Activated T-cell treated with anti-CD3 and anti-CD28 coated beads for 1 hour (primary cell): ENCODE measurements at regions not wholly inside any gene's neighbourhood (a gene's known extent, or its start where the extent isn't known, plus 50 kb on each side); places are given as distances from the start of the nearest gene placed in this dataset.

ENCODE experiments used
- DNase-seq: peaks from one replicate; pipeline ENCODE4 v3.0.0-alpha.2; 2020; ENCODE audit warnings: low read depth

DNA sequence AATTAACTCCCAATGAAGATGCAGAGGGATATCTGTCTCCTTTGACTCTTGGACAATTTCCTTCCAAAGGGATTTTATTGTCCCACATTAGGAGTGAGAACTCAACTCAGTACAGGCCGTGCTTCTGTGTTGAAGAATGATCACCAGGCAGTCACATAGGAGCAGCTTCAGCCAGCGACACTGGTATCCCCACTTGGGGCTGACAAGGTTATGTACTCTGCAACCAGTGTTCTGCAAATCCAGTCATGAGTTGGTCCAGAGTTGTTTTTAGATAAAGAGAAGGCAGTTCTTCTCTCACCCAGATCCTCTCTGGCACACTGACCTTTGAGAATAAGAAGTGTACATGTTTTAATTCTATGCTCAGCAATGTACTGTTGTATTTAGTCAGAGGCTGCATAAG is 415.8 kb downstream of the SETD4 start:
- no peak for DNase-seq

DNA sequence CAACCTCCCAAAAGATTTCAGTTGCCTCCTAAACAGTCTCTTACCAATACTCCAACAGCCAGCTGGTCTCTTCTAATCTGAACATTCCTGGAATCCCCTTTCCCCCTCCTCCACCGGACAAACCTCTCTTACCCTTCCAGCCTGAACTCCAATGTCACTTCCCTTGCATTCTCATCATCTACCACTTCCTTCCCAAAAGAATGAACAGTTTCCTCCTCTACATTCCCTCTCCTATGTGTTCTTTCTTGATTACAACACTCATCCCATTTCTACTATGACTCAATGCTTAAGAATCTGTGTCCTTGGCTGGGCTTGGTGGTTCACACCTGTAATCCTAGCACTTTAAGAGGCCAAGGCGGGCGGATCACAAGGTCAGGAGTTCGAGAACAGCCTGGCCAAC is 417.1 kb downstream of the SETD4 start:
- DNase-seq: no peak

DNA sequence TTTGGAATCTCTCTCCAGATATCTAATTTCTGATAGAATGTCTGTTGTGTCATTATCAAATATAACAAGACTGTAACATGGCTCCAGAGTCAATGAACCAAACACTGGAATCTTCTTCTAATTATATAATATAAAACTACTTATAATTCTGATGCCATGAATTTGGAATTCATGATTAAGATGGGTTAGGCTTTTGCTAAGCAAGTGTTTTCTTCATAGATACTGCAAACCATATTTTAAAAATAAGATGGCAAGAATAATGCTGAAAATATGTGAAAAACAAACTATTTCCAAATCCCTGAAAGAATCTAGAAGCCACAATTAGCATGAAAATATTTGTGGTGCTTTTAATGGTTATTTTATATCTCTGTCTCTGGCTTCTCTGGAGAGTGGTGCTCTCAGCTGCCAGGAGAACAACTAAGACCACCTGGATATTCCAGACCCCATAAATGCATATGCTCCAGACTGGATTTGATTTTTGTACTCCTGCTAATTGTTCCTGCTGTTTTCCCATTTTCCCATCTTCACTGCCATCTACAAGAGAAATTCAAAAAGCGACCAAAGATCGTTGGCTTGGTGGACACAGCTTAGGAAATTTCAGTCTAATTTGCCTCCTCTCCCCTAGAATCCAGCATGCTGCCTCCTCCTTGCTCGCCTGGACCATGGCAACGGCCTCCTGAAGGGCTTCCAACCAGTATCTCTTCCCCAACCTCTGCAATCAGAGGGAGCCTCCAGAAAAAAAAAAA is 418.9 kb downstream of the SETD4 start:
- DNase-seq: no peak

- DNase-seq: no peak
These were observed 422.9 kb downstream of the SETD4 start for GRCh38 chr21:35637431-35637830.

DNA sequence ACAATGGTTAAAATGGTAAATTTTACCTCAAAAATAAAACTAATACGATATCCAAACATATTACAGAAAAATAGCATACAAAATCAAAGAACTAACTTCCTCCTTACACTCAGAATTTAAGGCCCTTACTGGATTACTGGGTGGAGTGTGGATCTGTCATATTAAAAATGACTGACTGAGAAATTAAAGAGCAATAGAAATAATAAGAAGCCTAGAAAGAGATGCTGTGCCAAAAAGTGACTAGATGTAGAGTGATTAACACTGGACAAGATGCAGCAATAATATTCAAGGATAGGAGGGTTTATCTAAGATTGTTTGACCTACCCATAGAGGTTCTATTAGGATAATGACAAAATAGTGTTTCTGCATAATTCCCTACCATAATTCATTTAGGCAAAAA is 424.3 kb downstream of the SETD4 start:
- no peak for DNase-seq

GRCh38 chr21:35635261-35635660 is 425.1 kb downstream of the SETD4 start:
- DNase-seq: no peak

DNA sequence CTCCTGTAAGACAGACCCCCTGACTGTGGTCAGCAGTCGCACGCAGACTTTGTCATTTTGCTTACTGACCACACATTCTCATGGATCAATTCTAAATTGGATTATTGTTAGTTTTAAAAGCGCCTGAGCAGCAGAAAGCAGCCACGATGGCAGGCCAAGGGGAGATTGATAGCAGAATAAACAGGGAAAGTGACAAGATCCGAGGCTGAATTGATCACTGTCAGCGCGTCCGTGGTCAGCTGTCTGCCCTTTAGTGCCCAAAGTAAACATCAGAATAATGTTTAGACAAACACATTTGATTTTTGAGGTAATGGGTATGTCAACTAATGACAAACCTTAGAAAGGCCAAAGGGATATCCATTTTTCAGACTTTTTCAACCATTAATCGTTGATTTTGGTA is 426.8 kb downstream of the SETD4 start:
- DNase-seq: no peak

- DNase-seq: no peak
These were observed 427.6 kb downstream of the SETD4 start for GRCh38 chr21:35632711-35633110.

DNA sequence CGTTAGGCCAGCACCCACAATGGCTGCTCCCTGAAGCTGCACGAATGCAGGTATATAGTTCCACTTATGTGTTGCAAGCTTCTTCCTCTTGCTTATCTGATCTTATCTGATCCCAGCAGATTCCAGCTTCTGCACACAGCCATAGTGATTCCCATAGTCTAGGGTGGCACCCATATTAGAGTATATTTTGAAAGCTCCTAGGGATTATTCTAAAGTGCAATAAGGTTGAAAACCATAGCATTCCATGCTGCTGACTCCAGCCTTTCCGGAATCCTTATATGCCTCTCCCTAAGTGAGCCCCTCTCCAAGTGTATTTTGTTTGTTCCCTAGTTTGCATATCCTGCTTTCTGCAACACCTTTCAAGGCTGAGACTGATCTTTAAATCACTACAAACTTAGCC is 432.0 kb downstream of the SETD4 start:
- DNase-seq: no peak

GRCh38 chr21:35627462-35627861 is 432.9 kb downstream of the SETD4 start:
- no peak for DNase-seq

DNA sequence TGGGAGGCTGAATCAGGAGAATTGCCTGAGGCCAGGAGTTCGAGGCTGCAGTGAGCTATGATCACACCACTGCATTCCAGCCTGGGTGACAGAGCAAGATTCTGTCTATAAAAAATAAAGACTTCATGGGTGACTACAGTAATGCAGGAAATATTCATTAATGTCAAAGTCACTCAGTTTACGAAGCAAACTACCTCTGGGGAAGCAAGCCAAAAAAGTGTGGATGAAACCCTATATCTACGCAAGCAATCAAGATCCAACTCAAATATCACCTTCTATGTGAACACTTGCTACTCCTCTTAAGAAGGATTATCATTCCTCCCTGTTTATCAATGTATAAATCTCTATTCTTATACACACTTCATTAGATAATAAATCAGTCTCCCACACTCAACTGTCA is 434.8 kb downstream of the SETD4 start:
- no peak for DNase-seq

- no peak for DNase-seq
These were observed 435.4 kb downstream of the SETD4 start for GRCh38 chr21:35624901-35625300.

DNA sequence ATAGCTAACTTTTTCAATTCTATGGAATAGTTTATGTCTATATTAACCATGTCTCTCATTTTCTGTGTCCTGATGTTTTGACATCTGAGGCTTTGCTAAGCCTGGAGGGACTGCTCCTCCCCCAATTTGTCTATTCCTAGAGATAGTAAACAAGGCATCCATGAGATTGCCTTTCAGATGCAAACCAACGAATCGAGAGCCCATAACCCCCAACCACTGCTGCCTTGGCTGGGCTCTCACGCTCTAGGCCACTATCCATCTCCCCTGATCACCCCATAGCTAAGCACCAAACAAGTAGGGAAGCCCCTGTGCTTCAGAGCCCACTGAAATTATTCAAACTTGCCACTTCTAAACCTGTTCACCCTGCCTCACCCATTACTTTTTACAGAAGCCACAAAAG is 437.7 kb downstream of the SETD4 start:
- no peak for DNase-seq

DNA sequence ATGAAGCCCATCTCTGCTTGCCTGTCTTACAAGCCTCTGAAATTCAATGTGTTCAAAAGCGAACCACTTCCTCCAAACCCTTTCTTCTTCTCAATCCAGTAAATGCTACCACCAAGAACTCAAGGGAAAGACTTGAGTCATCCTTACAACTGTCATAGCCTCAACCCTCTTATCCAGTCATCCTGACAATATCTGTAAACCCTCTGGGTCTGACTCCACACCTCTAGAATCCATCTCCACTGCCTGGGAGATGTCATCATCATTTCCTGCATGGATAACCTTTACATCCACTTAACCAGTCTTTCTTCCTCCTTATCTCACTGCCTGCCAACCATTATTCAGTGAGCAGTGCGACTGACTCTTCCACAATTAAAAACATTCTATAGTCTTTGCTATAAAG is 441.1 kb downstream of the SETD4 start:
- no peak for DNase-seq

GRCh38 chr21:35617491-35617890 is 442.8 kb downstream of the SETD4 start:
- DNase-seq: no peak

GRCh38 chr21:35616090-35616489 is 444.2 kb downstream of the SETD4 start:
- DNase-seq: no peak

GRCh38 chr21:35615325-35615724 is 445.0 kb downstream of the SETD4 start:
- no peak for DNase-seq

GRCh38 chr21:35614396-35614921 is 445.9 kb downstream of the SETD4 start:
- DNase-seq: no peak

GRCh38 chr21:35611708-35612132 is 448.6 kb downstream of the SETD4 start:
- no peak for DNase-seq

DNA sequence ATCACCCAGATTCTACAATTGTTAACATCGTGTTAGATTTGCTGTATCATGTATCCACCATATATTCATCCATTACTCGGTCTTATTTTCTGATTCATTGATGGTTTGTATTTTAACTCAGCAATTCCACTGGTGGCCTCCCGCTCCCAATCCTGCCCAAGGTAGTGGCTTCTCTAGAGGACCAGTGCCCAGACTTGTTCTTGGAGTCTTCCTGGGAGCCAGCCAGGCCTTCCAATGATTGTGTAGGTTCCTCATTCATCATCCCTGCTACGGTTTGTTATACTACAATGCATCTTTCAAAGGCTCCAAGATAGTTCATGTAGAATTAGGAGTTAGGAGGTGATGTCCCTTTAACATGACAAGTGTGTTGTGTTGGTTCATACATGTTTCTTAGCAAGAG is 451.1 kb downstream of the SETD4 start:
- DNase-seq: no peak

- no peak for DNase-seq
These were observed 452.9 kb downstream of the SETD4 start for GRCh38 chr21:35607406-35607805.

GRCh38 chr21:35606578-35606977 is 453.7 kb downstream of the SETD4 start:
- DNase-seq: no peak

- no peak for DNase-seq
These were observed 454.2 kb downstream of the SETD4 start for GRCh38 chr21:35606146-35606545.

DNA sequence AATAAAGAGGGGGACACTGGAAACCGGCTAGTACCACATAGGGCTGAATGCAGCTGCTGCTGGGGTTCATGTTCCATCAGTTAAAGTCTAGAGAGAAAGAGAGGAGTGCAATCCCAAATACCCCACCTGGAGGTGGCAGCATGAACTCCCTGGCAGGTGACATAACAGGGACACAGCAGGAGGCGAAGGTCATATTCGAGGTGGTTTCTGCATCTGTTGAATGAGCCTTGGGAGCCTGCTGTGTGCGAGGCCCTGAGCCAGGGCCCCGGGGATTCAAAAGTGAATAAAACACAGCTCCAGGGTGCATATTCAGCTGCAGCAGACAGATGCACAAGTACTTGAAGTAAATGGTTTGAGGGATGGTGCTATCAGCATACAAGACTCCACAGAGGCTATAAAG is 456.8 kb downstream of the SETD4 start:
- DNase-seq: no peak
